NOMO-1 (cell line): ENCODE measurements at regions not wholly inside any gene's neighbourhood (a gene's known extent, or its start where the extent isn't known, plus 50 kb on each side); places are given as distances from the start of the nearest gene placed in this dataset.
A peak's percentile ranks its signal among the peaks of the same experiment; 100 is the strongest.
"Not testable (repeated sequence)": the region's sequence is repeated elsewhere in the genome, so short reads cannot be mapped to it uniquely, and the experiment has no call there.

Experiments
- DNase-seq, 2 experiments: peaks; one replicate each; lab custom pipeline; 2025; ENCODE audit not compliant: unreplicated experiment in 2 of 2; lab: John Stamatoyannopoulos, UW

GRCh38 chr13:61898207-61898606 lies 482.6 kb upstream of the PCDH20 start:
- DNase-seq, result no peak

DNA sequence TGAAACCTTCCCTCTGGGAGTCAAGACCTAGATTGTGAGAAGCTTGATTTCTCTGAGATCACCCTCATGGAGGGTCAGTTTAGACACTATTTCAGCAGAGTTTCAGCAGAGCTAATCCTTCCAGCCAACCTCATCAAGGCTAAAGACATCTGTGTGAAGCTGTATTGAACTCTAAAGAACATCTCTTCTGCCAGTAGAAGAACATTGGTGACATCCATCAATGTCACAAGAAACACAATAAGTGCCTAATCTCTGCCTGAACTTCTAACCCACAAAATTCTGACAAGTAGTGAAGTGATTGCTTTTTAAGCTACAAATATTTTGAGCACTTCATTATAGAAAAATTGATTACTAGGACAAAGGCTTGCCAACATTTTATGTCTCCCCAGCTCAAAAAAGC lies 475.8 kb upstream of the PCDH20 start:
- DNase-seq, result no peak

GRCh38 chr13:61884830-61885229 lies 469.2 kb upstream of the PCDH20 start:
- no peak for DNase-seq

- peak; percentile 40 to 60 for DNase-seq
Observed at GRCh38 chr13:61880578-61881283, 465.1 kb upstream of the PCDH20 start.

DNA sequence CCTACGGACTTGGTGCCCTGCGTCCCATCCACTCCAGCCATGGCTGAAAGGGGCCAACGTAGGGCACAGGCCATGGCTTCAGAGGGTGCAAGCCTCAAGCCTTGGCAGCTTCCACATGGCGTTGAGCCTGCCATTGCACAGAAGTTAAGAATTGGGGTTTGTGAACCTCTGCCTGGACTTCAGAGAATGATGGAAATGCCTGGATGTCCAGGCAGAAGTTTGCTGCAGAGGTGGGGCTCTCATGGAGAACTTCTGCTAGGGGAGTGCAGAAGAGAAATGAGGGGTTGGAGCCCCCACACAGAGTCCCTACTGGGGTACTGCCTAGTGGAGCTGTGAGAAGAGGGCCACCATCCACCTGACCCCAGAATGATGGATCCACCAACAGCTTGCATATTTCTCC lies 462.9 kb upstream of the PCDH20 start:
- DNase-seq, result not testable (repeated sequence)

- DNase-seq, result no peak
Observed at GRCh38 chr13:61874970-61875579, 459.4 kb upstream of the PCDH20 start.

GRCh38 chr13:61873717-61874116 lies 458.1 kb upstream of the PCDH20 start:
- no peak for DNase-seq

GRCh38 chr13:61857198-61857597 lies 441.5 kb upstream of the PCDH20 start:
- no peak for DNase-seq

GRCh38 chr13:61852116-61852619 lies 436.5 kb upstream of the PCDH20 start:
- no peak for DNase-seq

- no peak for DNase-seq
Observed at GRCh38 chr13:61850794-61851193, 435.1 kb upstream of the PCDH20 start.

DNA sequence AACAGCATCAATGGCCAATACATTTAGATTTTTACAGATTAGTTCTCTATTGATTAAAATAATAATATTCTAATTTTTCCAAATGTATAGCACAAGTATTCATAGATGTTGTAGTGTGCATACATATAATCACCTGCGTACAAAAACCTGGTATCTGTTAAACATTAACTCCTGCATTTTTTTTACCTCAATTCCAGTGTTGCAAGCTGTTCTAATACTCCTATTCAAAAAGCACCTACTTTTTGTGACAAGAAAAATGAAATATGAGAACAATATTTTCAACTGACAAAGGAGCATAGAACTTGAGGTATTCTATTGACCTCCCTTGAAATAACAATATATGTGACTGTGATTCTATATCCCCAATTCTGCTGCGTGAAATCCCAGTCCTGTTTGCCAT lies 422.9 kb upstream of the PCDH20 start:
- no peak for DNase-seq

DNA sequence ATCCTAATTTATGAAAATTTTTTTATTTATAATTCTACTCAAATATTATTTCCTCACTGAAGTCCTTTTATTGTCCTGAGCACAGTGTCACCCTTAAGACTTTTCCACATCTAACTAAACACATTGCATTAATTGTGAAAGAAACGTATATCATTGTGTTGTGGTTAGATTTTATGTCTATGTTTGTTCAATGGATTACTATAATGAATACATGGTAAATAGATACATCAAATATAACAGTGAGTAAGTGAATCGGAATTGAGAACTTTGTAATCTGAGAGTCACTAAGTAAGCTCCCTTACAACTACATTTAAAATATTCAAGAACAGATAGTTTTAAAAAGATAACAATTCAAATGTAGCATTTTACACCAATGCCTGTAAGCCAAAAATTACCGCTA lies 417.6 kb upstream of the PCDH20 start:
- DNase-seq, result no peak

- DNase-seq, result no peak
Observed at GRCh38 chr13:61831026-61831425, 415.4 kb upstream of the PCDH20 start.

- no peak for DNase-seq
Observed at GRCh38 chr13:61830475-61830874, 414.8 kb upstream of the PCDH20 start.

- DNase-seq, result no peak
Observed at GRCh38 chr13:61824168-61824567, 408.5 kb upstream of the PCDH20 start.

DNA sequence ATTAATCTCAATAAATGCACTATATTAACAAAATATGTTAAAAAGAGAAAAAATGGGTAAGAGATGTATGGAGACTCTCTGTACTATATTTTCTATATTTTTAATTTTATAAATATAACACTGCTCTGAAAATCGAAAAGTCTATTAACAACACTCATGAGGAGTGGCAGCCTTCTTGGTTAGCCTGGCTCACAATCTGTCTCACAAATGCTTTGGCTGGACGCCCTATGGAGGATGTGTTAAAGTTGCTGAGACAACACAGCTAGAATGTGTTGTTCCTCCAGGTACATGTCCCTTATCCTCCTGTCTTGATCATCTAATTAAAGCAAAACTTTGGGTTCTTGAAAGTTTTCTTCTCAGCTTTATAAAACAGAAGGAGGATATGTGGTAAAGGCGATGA lies 396.6 kb upstream of the PCDH20 start:
- no peak for DNase-seq

GRCh38 chr13:61810065-61810464 lies 394.4 kb upstream of the PCDH20 start:
- DNase-seq, result no peak

GRCh38 chr13:61797397-61797796 lies 381.7 kb upstream of the PCDH20 start:
- no peak for DNase-seq

DNA sequence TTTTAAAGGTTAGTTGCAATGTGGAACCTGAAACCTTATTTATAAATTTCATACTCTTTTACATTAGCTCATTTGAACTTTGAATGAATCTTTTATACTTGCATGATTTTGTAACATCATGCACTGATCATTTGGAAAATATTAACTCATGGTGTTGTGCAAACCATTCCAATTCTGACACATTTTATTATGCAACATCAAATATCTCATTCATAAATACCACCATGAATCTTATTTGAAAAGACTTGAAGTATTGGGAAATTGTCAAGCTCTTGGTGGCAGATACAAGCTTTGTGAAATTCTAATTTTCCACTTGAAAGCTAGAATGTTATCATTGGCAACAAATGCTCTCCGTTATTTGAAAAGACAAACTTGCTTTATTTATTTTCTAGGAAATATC lies 379.9 kb upstream of the PCDH20 start:
- no peak for DNase-seq

GRCh38 chr13:61779456-61779855 lies 363.8 kb upstream of the PCDH20 start:
- DNase-seq, result no peak

DNA sequence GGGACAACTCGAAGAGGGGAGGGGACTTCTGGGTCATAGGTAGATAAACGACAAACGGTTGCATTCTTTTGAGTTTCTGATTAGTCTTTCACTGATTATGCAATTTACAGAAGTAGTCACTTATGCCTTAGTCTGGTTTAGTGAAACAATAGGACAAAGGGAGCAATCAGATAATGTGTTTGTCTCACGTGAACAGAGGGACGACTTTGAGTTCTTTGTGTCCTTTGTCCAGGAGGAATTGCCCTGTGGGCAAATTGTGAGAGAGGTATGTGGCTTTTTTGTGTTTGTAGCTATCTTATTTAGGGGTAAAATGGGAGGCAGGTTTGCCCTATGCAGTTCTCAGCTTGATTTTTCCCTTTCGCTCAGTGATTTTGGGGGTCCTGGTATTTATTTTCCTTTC lies 362.9 kb upstream of the PCDH20 start:
- DNase-seq, result no peak

DNA sequence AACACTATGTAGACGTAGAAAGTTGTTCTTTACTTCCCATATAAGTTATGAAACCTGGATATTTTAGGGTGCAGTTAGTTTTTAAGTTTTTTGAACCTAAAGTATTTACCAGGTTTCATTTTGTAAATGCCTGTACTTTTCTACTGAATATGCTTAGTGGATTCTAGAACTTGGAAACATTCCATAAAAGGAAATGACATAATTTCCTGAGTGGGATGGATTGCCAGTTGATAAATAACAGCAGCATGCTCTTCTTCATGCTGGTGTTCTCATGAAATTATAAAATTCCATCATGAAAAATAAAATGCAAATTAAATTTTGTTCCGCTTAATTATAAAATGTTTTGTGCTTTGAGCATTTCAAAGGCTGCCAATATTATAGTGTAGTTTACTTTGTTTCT lies 362.2 kb upstream of the PCDH20 start:
- no peak for DNase-seq

DNA sequence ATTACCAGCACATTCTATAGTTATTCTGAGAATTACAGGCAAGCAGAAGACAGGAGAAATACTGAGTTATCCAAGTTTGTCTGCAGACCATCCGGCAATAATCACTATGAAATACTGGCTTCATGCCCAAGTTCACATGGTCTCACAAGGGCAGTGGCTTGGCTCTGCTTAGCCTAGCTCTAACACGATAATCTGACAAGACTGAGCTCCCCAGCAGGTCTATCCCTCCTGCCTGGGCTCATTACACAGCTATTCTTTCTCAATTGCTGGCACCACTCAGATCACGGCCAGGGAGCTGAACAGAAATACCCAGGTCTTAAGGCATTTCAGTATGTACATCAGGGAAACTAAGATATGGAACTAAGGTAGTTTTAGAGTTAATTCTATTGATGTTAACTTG lies 361.6 kb upstream of the PCDH20 start:
- DNase-seq, result no peak
